KOPT-K1 (cell line): ENCODE measurements at regions not wholly inside any gene's neighbourhood (a gene's known extent, or its start where the extent isn't known, plus 50 kb on each side); places are given as distances from the start of the nearest gene placed in this dataset.

Experiments
- H3K27ac ChIP-seq: fragments of 200-600 bp; sonication (generic); 2 replicates; pipeline ENCODE4 v1.5.1; 2016; ENCODE audit warnings: antibody characterized with exemption, mild to moderate bottlenecking, low read depth, low read length; ENCODE audit not compliant: poor library complexity, severe bottlenecking
- H3K36me3 ChIP-seq: fragments of 200-600 bp; sonication (generic); 2 replicates; pipeline ENCODE4 v1.5.1; 2017; ENCODE audit warnings: antibody characterized with exemption, mild to moderate bottlenecking, low read length, moderate library complexity; ENCODE audit not compliant: insufficient read depth
- H3K9me3 ChIP-seq: fragments of 200-600 bp; sonication (generic); 2 replicates; pipeline ENCODE4 v1.5.1; 2017; ENCODE audit warnings: antibody characterized with exemption, low read length, mild to moderate bottlenecking; ENCODE audit not compliant: insufficient read depth, poor library complexity, severe bottlenecking

DNA sequence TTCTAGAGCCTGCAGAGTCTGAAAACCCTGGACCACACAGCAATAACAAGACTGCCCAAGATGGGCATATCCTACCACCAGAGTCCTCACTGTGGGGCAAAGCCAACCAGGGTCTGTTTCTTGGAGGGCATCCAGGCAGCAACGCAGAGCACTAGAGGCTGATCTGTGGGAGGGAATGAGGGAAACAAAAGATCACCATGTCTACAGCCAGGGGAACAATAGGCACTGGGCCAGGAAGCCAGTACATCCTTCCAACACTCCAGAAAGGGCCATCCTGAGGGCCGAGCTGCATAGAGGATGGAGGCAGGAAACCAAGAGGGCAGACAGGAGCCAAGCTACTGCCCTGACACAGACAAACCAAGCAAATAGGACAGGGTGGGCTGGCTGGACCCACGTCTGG lies 416.1 kb upstream of the IRX4 start:
- Histone ChIP-seq H3K36me3 (no peaks in the 10 kb centered on the region), H3K9me3 (no peaks in the 10 kb centered on the region), H3K27ac (no peak overlapping the region)

DNA sequence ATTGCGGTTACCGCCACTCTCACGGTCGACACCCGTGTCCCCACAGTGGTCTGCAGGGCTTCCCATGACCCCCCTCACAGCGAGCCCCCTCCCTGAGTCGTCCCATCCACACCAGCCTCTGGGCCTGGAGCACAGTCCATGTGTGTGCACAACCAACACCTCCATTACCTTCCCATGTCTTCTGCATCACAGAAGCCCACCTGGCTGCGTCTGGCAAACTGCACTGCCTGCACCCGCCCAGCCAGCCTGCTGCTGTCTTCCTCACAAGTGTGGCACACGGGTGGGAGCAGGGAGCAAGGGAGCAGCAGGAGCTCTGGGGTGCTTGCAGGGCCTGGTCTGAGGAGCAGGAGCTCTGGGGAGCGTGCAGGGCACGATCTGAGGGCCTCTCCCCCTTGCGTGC lies 415.3 kb upstream of the IRX4 start:
- no peaks in the 10 kb centered on the region for H3K36me3 ChIP-seq
- H3K27ac ChIP-seq = no peak overlapping the region
- no peaks in the 10 kb centered on the region for H3K9me3 ChIP-seq

- no peaks in the 10 kb centered on the region for H3K9me3 ChIP-seq
- no peaks in the 10 kb centered on the region for H3K36me3 ChIP-seq
- H3K27ac ChIP-seq = no peak overlapping the region
These were observed 412.8 kb upstream of the IRX4 start for GRCh38 chr5:2295476-2295875.

GRCh38 chr5:2293906-2294305 lies 411.2 kb upstream of the IRX4 start:
- Histone ChIP-seq H3K9me3 (no peaks in the 10 kb centered on the region), H3K27ac (no peak overlapping the region), H3K36me3 (no peaks in the 10 kb centered on the region)

DNA sequence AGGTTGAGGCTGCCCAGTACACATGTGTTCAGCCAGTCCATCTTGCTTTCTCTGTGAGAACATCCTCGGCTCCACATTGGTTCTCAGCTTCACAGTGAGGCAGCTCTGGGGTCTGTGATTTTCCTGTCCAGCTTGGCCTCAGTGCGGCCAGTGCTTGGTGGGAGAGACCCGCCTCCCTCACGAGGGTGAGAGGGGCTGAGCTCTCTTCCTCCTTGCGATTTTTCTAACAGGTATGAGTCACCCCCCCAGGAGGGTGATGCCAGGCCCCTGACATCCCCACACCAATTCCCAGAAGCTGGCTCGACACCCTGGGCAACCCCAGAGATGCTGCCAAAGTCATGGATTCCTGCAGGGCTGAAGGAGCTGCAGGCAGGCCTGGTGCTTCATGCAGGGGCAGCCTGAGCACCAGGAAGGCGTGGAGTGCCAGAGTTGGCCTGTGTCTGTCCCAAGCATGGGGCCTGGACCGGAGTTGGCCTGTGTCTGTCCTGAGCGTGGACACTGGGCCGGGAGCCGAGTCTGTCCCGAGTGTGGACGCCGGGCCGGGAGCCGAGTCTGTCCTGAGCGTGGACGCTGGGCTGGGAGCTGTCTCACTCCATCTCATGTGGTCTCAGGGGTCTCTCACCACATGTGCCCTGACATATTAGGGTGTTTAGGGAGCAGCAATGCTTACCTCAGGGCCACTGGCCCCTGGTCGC lies 408.6 kb upstream of the IRX4 start:
- H3K27ac ChIP-seq = no peak overlapping the region
- no peaks in the 10 kb centered on the region for H3K36me3 ChIP-seq
- H3K9me3 ChIP-seq = no peaks in the 10 kb centered on the region

- H3K36me3 ChIP-seq = no peaks in the 10 kb centered on the region
- H3K27ac ChIP-seq = no peak overlapping the region
- no peaks in the 10 kb centered on the region for H3K9me3 ChIP-seq
These were observed 406.7 kb upstream of the IRX4 start for GRCh38 chr5:2289380-2289779.

GRCh38 chr5:2288968-2289367 lies 406.2 kb upstream of the IRX4 start:
- Histone ChIP-seq H3K36me3 (no peaks in the 10 kb centered on the region), H3K9me3 (no peaks in the 10 kb centered on the region), H3K27ac (no peak overlapping the region)

DNA sequence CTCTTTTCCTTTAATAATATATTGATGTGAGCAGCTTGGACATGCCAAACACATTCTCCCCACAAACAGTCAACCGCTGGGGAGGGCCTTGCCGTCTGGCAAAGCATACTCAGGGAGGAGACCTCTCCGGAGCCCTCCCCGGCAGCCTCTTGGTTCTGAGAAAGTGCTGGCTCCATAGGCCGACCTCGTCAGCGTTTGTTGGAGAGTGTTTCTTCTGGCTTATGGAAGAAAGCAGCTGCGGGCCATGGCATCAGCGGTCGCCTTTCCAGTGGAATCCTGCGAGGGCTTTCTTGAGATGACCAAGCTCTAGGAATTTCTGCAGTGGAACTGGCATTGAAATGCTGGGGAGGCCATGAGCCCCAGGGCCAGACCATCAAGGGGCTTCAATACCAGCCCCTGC lies 405.7 kb upstream of the IRX4 start:
- Histone ChIP-seq H3K9me3 (no peaks in the 10 kb centered on the region), H3K27ac (no peak overlapping the region), H3K36me3 (no peaks in the 10 kb centered on the region)

- H3K36me3 ChIP-seq = no peaks in the 10 kb centered on the region
- H3K9me3 ChIP-seq = no peaks in the 10 kb centered on the region
- no peak overlapping the region for H3K27ac ChIP-seq
These were observed 403.5 kb upstream of the IRX4 start for GRCh38 chr5:2286250-2286649.

DNA sequence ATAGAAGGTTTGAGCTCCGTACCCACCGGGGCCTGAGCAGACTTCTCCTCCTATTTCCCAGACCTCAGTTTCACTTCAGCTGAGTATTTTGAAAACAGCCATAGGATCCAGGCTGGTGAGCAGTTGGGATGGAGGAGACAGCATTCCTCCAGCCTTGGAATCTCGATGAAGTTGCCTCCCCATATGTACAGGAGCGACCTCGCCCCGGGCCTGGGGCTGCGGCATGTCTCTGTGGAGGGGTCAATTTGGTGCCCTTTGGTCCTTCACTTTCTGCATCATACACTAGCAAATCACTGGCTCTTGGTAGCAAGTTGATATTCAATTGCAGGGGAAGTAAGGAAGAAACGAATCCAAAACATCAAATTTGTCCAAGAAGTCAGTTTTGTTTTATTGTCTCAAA lies 402.0 kb upstream of the IRX4 start:
- Histone ChIP-seq H3K36me3 (no peaks in the 10 kb centered on the region), H3K9me3 (no peaks in the 10 kb centered on the region), H3K27ac (no peak overlapping the region)

DNA sequence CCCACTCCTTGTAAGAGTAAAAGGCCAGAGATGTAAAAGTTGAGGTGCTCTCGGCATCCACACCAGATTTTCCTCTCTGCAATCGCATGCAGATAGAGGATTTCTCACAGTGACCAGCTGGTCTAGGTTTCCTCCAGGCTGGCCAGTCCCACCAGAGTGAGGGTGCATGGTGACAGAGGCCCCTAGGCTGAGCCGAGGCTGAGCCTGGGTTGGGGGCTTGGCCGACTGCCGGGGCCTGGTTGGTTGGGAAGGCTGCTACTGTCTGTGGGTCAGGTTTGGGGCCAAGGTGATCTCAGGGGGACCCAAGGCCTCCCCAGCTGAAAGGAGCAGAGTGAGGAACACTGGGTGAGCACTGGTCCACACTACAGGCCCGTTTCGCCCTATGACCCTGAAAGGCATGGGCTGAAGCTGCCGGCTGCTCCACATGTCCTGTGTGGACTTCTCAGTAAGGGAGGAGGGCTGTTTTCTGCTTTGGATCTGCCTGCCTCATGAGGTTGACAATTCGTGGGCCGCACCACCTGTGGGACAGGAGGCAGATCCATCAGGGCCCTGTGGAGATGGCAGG lies 400.8 kb upstream of the IRX4 start:
- Histone ChIP-seq H3K27ac (no peak overlapping the region), H3K9me3 (no peaks in the 10 kb centered on the region), H3K36me3 (no peaks in the 10 kb centered on the region)

DNA sequence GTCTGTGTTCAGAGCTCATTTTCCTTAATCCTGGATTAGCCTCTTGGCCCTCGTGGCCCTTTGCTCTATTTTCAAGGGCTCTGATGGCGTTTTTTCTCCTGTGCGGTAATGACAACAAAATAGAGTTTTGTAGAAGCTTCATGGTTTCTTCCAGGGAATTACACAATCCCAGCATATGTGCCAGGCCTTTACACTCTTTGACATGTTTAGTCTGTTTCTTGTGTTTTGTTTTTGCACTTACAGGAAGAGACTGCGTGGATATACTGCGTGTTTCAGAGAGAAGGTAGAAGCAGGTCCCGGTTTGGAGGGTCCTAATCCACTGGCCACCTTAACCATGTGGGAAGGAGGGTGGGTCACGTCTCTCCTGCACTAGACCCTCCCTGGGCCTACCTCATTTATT lies 400.2 kb upstream of the IRX4 start:
- H3K36me3 ChIP-seq = no peaks in the 10 kb centered on the region
- no peaks in the 10 kb centered on the region for H3K9me3 ChIP-seq
- H3K27ac ChIP-seq = no peak overlapping the region

DNA sequence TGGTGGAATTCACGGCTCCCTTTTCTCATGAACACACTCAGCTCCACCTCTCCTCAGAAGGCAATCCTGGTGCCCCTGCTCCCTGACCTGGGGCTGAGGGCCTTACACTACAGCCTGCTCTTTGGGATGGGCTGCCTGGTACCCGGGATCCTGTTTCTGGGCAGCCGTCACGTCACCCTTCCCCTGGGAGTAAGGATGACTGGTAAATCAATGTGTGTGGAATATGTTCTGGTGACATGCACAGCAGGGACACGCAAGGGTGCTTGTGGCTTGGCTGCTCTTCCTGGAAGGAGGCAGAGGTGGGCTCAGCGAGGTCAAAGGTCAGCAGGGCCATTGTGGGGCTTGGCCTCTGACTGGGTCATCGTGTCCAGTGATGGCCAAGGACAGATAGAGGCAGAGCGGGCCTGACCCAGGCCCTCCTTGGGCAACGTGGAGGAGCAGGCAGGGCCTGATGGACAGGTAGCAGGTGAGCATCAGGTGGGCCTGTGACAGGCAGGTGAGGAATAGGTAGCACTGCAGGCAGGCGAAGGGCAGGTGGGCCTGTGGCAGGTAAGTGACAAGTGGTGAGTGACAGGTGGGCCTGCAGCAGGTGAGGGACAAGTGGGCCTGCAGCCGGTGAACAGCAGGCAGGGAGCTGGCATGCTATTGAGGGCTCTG lies 399.4 kb upstream of the IRX4 start:
- no peaks in the 10 kb centered on the region for H3K36me3 ChIP-seq
- H3K27ac ChIP-seq = no peak overlapping the region
- H3K9me3 ChIP-seq = no peaks in the 10 kb centered on the region

DNA sequence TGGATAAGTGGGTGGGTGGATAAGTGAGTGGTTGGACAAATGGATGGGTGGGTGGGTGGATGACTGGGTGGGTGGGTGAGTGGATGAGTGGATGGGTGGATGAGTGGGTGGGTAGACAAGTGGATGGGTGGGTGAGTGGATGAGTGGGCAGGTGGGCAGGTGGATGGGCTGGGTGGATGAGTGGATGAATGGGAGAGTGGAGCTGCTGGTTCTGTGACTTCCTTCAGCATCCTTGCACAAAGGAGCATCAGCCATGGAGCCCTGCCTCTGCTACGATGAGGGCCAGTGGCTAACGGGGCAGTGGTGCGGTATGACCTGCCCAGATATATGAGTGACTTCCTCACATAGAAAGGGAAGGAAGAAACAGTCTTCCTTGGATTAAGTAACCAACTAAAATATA lies 398.7 kb upstream of the IRX4 start:
- Histone ChIP-seq H3K36me3 (no peaks in the 10 kb centered on the region), H3K27ac (no peak overlapping the region), H3K9me3 (no peaks in the 10 kb centered on the region)

GRCh38 chr5:2280318-2280717 lies 397.6 kb upstream of the IRX4 start:
- Histone ChIP-seq H3K9me3 (no peaks in the 10 kb centered on the region), H3K36me3 (no peaks in the 10 kb centered on the region), H3K27ac (no peak overlapping the region)
